Stomach smooth muscle (tissue), 2 donors: ENCODE measurements at regions not wholly inside any gene's neighbourhood (a gene's known extent, or its start where the extent isn't known, plus 50 kb on each side); places are given as distances from the start of the nearest gene placed in this dataset.

Experiments
- H3K27ac ChIP-seq: one replicate; pipeline ENCODE4 v1.7.0; 2013; ENCODE audit warnings: mild to moderate bottlenecking, low read length, inconsistent platforms
- H3K27me3 ChIP-seq, 2 donors: one replicate each; pipeline ENCODE4 v1.7.0; 2013; ENCODE audit warnings: low read length in 2 of 2; ENCODE audit not compliant: insufficient read depth in 2 of 2, control insufficient read depth in 1 of 2
- H3K36me3 ChIP-seq, 2 donors: one replicate each; pipeline ENCODE4 v1.7.0; 2013; ENCODE audit warnings: low read length in 2 of 2; ENCODE audit not compliant: control insufficient read depth in 2 of 2, insufficient read depth in 2 of 2
- H3K4me1 ChIP-seq: one replicate; pipeline ENCODE4 v1.7.0; 2013; ENCODE audit warnings: low read length; ENCODE audit not compliant: control insufficient read depth, insufficient read depth
- H3K4me3 ChIP-seq, 2 donors: one replicate each; pipeline ENCODE4 v1.7.0; 2013; ENCODE audit warnings: low read length in 2 of 2
- H3K9ac ChIP-seq, 2 donors: one replicate each; pipeline ENCODE4 v1.7.0; 2013; ENCODE audit warnings: low read length in 2 of 2, mild to moderate bottlenecking in 1 of 2
- H3K9me3 ChIP-seq, 2 donors: one replicate each; pipeline ENCODE4 v1.7.0; 2013; ENCODE audit warnings: low read length in 2 of 2; ENCODE audit not compliant: control insufficient read depth in 2 of 2
- donor health status: healthy.
- donor health status: Pancreatic carcinoma.

DNA sequence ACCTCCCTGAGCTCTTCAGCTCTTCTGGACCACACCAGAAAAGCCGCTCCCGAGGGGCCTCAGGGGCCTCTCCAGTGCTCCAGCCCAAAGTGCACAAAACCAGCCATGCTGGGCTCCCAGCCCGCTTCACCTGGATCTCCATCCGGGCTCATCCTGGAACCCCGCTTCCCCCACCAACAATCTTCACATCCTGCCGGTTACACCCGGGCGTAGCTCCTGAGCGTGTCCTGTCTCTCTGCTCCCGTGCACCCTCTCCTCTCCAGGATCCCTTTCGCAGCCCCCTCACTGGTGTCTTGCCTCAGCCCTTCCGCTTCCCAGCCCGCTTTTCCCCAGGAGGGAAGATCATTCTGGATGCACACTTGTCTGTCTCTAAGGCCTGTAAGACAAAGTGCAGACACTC is 123.7 kb upstream of the GLI2 start:
- Histone ChIP-seq H3K4me3 (no peak overlapping the region), H3K9ac (no peak overlapping the region), H3K27ac (no peak overlapping the region), H3K4me1 (peaks cover 8% of the 10 kb centered on the region), H3K9me3 (no peaks in the 10 kb centered on the region), H3K27me3 (no peaks in the 10 kb centered on the region), H3K36me3 (no peaks in the 10 kb centered on the region)

DNA sequence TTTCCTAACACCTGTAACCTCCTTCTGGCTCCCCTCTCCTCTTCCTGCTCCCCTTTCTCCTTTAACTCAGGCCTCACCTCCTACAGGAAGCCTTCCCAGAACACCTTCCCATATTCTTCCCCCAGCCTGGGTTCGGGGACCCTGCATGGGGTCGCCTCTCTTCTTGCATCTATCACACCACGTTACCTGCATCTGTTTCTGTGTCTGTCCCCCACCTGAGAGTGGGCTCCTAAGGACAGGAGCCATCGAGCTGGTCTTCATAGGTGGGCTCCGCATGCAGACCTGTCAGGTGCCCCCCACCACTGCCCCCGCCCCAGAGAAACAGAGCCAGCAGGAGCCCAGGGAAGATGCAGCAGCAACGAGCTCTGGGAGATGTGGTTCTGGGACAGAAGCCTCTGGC is 123.2 kb upstream of the GLI2 start:
- Histone ChIP-seq H3K9ac (no peak overlapping the region), H3K27me3 (no peaks in the 10 kb centered on the region), H3K9me3 (no peaks in the 10 kb centered on the region), H3K4me1 (peaks cover 8% of the 10 kb centered on the region), H3K27ac (no peak overlapping the region), H3K4me3 (no peak overlapping the region), H3K36me3 (no peaks in the 10 kb centered on the region)

DNA sequence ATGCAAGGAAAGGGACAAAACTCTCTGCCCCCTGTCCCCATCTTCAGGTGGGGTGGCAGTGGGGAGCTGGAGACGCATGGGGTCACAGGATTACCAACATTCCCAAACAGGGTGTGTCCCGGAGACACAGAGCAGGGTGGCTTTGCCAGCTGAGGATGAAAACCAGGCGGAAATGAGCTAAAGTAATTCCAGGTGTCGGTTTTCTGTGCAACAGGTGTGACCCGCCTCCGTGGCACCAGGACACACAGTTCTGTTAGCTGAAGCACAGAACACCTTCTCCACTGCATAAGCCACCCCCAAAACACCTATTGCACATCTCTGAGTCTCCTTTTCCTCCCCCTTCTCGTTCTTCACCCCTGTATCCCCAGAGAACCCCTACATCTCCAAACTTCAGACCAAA is 122.7 kb upstream of the GLI2 start:
- Histone ChIP-seq H3K9ac (no peak overlapping the region), H3K27me3 (no peaks in the 10 kb centered on the region), H3K9me3 (no peaks in the 10 kb centered on the region), H3K4me3 (no peak overlapping the region), H3K36me3 (no peaks in the 10 kb centered on the region), H3K27ac (no peak overlapping the region), H3K4me1 (peaks cover 8% of the 10 kb centered on the region)

- no peak overlapping the region for H3K4me3 ChIP-seq
- no peak overlapping the region for H3K27ac ChIP-seq
- H3K4me1 ChIP-seq = peaks cover 8% of the 10 kb centered on the region
- H3K36me3 ChIP-seq = no peaks in the 10 kb centered on the region
- H3K9ac ChIP-seq = no peak overlapping the region
- no peaks in the 10 kb centered on the region for H3K9me3 ChIP-seq
- H3K27me3 ChIP-seq = no peaks in the 10 kb centered on the region
These were observed 121.7 kb upstream of the GLI2 start for GRCh38 chr2:120613742-120614571.

GRCh38 chr2:120614901-120615300 is 120.8 kb upstream of the GLI2 start:
- Histone ChIP-seq H3K36me3 (no peaks in the 10 kb centered on the region), H3K9me3 (no peaks in the 10 kb centered on the region), H3K9ac (no peak overlapping the region), H3K27me3 (no peaks in the 10 kb centered on the region), H3K4me3 (no peak overlapping the region), H3K4me1 (peaks cover 8% of the 10 kb centered on the region), H3K27ac (no peak overlapping the region)

- Histone ChIP-seq H3K4me3 (no peak overlapping the region), H3K27me3 (no peaks in the 10 kb centered on the region), H3K4me1 (peaks cover 8% of the 10 kb centered on the region), H3K27ac (no peak overlapping the region), H3K9me3 (no peaks in the 10 kb centered on the region), H3K9ac (no peak overlapping the region), H3K36me3 (no peaks in the 10 kb centered on the region)
These were observed 119.4 kb upstream of the GLI2 start for GRCh38 chr2:120616261-120616660.

GRCh38 chr2:120617055-120617454 is 118.6 kb upstream of the GLI2 start:
- Histone ChIP-seq H3K4me3 (no peak overlapping the region), H3K9me3 (peaks cover 0 to under 1% of the 10 kb centered on the region in 2 donors), H3K9ac (no peak overlapping the region), H3K36me3 (no peaks in the 10 kb centered on the region), H3K4me1 (peaks cover 8% of the 10 kb centered on the region), H3K27me3 (no peaks in the 10 kb centered on the region), H3K27ac (no peak overlapping the region)

- no peaks in the 10 kb centered on the region for H3K27me3 ChIP-seq
These were observed 116.8 kb upstream of the GLI2 start for GRCh38 chr2:120618830-120619229.

GRCh38 chr2:120619579-120619978 is 116.1 kb upstream of the GLI2 start:
- no peaks in the 10 kb centered on the region for H3K27me3 ChIP-seq
- peaks cover under 1% of the 10 kb centered on the region for H3K4me1 ChIP-seq
- no peak overlapping the region for H3K27ac ChIP-seq
- H3K4me3 ChIP-seq = no peak overlapping the region
- H3K9ac ChIP-seq = no peak overlapping the region
- H3K36me3 ChIP-seq = no peaks in the 10 kb centered on the region
- H3K9me3 ChIP-seq = peaks cover 0 to 6% of the 10 kb centered on the region in 2 donors

More at GRCh38 chr2:120618830-120619229, 116.8 kb upstream of the GLI2 start:
- Histone ChIP-seq H3K4me3 (no peak overlapping the region), H3K9ac (no peak overlapping the region), H3K4me1 (peaks cover 6% of the 10 kb centered on the region), H3K36me3 (no peaks in the 10 kb centered on the region), H3K27ac (no peak overlapping the region), H3K9me3 (peaks cover 0 to 6% of the 10 kb centered on the region in 2 donors)

GRCh38 chr2:120620025-120620793 is 115.5 kb upstream of the GLI2 start:
- H3K36me3 ChIP-seq = no peaks in the 10 kb centered on the region
- no peak overlapping the region for H3K27ac ChIP-seq
- H3K27me3 ChIP-seq = no peaks in the 10 kb centered on the region
- H3K4me3 ChIP-seq = no peak overlapping the region
- H3K9ac ChIP-seq = no peak overlapping the region
- no peaks in the 10 kb centered on the region for H3K4me1 ChIP-seq
- peaks cover 0 to 6% of the 10 kb centered on the region in 2 donors for H3K9me3 ChIP-seq
